Epithelial cell of esophagus (primary cell): ENCODE measurements at regions not wholly inside any gene's neighbourhood (a gene's known extent, or its start where the extent isn't known, plus 50 kb on each side); places are given as distances from the start of the nearest gene placed in this dataset.

Experiments used
- DNase-seq: peaks from one replicate; pipeline ENCODE4 v3.0.0; 2010; ENCODE audit warnings: low read depth
- H3K4me3 ChIP-seq: 2 replicates; pipeline ENCODE4 v1.5.1; 2011; ENCODE audit warnings: mild to moderate bottlenecking, low read length, control low read depth
- TF ChIP-seq, protein P1 (sequence below): IDR thresholded peaks from 2 replicates; pipeline ENCODE4 v1.5.1; 2011; ENCODE audit warnings: low read depth, mild to moderate bottlenecking, low read length, control low read depth, inconsistent platforms; ENCODE audit not compliant: insufficient read depth; ENCODE audit errors: missing control alignments

GRCh38 chr9:117541181-117541580 is 126.3 kb upstream of the ASTN2 start:
- TF ChIP-seq, protein P1, sequence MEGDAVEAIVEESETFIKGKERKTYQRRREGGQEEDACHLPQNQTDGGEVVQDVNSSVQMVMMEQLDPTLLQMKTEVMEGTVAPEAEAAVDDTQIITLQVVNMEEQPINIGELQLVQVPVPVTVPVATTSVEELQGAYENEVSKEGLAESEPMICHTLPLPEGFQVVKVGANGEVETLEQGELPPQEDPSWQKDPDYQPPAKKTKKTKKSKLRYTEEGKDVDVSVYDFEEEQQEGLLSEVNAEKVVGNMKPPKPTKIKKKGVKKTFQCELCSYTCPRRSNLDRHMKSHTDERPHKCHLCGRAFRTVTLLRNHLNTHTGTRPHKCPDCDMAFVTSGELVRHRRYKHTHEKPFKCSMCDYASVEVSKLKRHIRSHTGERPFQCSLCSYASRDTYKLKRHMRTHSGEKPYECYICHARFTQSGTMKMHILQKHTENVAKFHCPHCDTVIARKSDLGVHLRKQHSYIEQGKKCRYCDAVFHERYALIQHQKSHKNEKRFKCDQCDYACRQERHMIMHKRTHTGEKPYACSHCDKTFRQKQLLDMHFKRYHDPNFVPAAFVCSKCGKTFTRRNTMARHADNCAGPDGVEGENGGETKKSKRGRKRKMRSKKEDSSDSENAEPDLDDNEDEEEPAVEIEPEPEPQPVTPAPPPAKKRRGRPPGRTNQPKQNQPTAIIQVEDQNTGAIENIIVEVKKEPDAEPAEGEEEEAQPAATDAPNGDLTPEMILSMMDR = no peak
- no peak overlapping the region for H3K4me3 ChIP-seq
- DNase-seq = no peak

DNA sequence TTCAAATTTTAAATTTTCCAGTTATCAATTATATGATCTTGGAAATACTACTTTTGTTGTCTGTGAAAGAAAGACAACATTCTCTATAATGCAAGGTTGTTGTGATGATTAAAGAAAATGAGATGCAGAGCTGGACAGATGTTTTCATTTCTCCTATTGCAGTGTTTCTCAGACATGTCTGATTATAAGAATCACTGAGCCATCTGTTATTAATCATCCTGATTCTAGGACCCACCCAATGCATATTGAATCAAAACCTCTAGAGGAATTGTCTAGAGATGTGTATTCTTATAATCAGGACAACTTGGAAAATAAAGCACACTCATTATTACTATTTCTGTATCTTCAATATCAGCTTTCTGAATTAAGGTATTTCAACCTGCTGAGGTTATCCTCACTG is 121.1 kb upstream of the ASTN2 start:
- H3K4me3 ChIP-seq = no peak overlapping the region
- TF ChIP-seq, protein P1 = no peak
- no peak for DNase-seq

GRCh38 chr9:117535434-117535833 is 120.6 kb upstream of the ASTN2 start:
- TF ChIP-seq, protein P1 = no peak
- DNase-seq = no peak
- no peak overlapping the region for H3K4me3 ChIP-seq

GRCh38 chr9:117528225-117528624 is 113.4 kb upstream of the ASTN2 start:
- TF ChIP-seq, protein P1 = no peak
- H3K4me3 ChIP-seq = no peak overlapping the region
- no peak for DNase-seq

DNA sequence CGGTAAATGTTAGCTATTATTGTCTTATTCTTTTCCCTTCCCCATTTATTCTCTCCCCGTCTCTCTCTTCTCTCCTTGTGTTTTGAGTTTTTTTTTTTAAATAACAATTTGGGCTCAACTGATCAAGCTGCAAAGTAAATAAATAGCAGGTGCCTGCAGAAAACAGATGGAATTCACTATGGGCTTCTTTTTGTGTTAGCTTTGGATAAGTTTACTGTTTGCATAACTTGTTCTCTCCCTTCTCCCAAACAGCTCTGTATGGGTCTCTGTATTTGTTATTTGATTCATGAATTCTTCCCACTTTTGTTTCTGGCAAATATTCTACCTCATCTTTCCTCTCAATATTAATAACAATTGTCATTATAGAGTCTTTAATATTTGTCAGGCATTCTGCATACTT is 111.8 kb upstream of the ASTN2 start:
- TF ChIP-seq, protein P1 = no peak
- no peak overlapping the region for H3K4me3 ChIP-seq
- DNase-seq = no peak

- no peak for DNase-seq
- H3K4me3 ChIP-seq = no peak overlapping the region
- TF ChIP-seq, protein P1 = no peak
Observed at GRCh38 chr9:117523531-117524153, 108.8 kb upstream of the ASTN2 start.

DNA sequence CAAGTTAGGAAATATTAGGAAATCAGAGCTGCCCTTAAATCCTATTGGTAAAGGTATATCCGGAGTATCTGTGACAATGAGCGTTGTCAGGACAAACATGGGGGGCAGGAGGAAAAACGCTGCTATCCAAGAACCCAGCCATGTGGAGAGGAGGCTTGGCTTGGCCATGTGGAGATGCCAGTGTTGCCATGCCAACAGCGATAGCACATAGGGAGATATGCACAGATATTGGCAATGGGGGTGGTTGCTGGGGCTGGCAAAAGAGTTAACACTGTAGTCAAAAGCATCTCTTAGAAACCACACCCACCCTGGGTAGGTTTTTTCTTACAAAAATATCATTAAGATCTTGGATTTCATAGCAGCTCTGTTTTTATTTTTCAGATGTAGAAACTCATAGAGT is 106.4 kb upstream of the ASTN2 start:
- no peak overlapping the region for H3K4me3 ChIP-seq
- no peak for DNase-seq
- TF ChIP-seq, protein P1 = no peak
